BLaER1 treated with 17β-estradiol and CSF1 and Interleukin-3, amounts not matched to agents 10 nM and 100 nM (cell line): ENCODE measurements at regions not wholly inside any gene's neighbourhood (a gene's known extent, or its start where the extent isn't known, plus 50 kb on each side); places are given as distances from the start of the nearest gene placed in this dataset.

Experiments
- H3K27ac ChIP-seq, 11 experiments: shearing (Covaris generic); formaldehyde crosslinking; 2 replicates each; pipeline ENCODE4 v1.8.1; 2022
- H3K27me3 ChIP-seq, 11 experiments: shearing (Covaris generic); formaldehyde crosslinking; 2 replicates each; pipeline ENCODE4 v1.8.1; 2022
- H3K36me3 ChIP-seq, 11 experiments: shearing (Covaris generic); formaldehyde crosslinking; 2 replicates each; pipeline ENCODE4 v1.8.1; 2022
- H3K4me1 ChIP-seq, 10 experiments: shearing (Covaris generic); formaldehyde crosslinking; 2 replicates each; pipeline ENCODE4 v1.8.1; 2022
- H3K4me2 ChIP-seq, 11 experiments: shearing (Covaris generic); formaldehyde crosslinking; 2 replicates each; pipeline ENCODE4 v1.8.1; 2022
- H3K4me3 ChIP-seq, 10 experiments: shearing (Covaris generic); formaldehyde crosslinking; 2 replicates each; pipeline ENCODE4 v1.8.1; 2022
- H3K9ac ChIP-seq, 11 experiments: shearing (Covaris generic); formaldehyde crosslinking; 2 replicates each; pipeline ENCODE4 v1.8.1; 2022
- H3K9me3 ChIP-seq, 11 experiments: shearing (Covaris generic); formaldehyde crosslinking; replicated peaks in 1 of 11; 2 replicates each; pipeline ENCODE4 v1.8.1; 2022
- H4K20me1 ChIP-seq, 11 experiments: shearing (Covaris generic); formaldehyde crosslinking; 2 replicates each; pipeline ENCODE4 v1.8.1; 2022
- Cebpa-rat ChIP-seq, 11 experiments: shearing (Covaris generic); IDR thresholded peaks; 2 replicates each; pipeline ENCODE4 v1.8.1; 2022

GRCh38 chr15:93190238-93190637, 101.2 kb upstream of the RGMA start:
- Histone ChIP-seq H3K27me3 (no peaks in the 10 kb centered on the region), H3K4me1 (peaks cover 0 to 5% (median 0%) of the 10 kb centered on the region in 10 experiments; a peak in 2 of 20 replicates), H3K9ac (no peak overlapping the region), H3K4me3 (no peak overlapping the region), H3K36me3 (no peaks in the 10 kb centered on the region), H3K9me3 (no peaks in the 10 kb centered on the region), H3K27ac (no peak overlapping the region), H3K4me2 (no peak overlapping the region), H4K20me1 (no peaks in the 10 kb centered on the region)
- TF ChIP-seq Cebpa-rat (IDR thresholded peaks at IDR 0.05) = no peak

GRCh38 chr15:93189561-93189960, 100.5 kb upstream of the RGMA start:
- Histone ChIP-seq H3K9ac (no peak overlapping the region), H3K36me3 (no peaks in the 10 kb centered on the region), H3K27me3 (no peaks in the 10 kb centered on the region), H3K9me3 (no peaks in the 10 kb centered on the region), H3K27ac (no peak overlapping the region), H3K4me3 (no peak overlapping the region), H3K4me2 (no peak overlapping the region), H3K4me1 (no peaks in the 10 kb centered on the region), H4K20me1 (no peaks in the 10 kb centered on the region)
- no peak for TF ChIP-seq Cebpa-rat (IDR thresholded peaks at IDR 0.05)

- Histone ChIP-seq H3K27me3 (no peaks in the 10 kb centered on the region), H3K36me3 (no peaks in the 10 kb centered on the region), H3K27ac (no peak overlapping the region), H3K4me2 (no peak overlapping the region), H3K4me1 (no peaks in the 10 kb centered on the region), H3K4me3 (no peak overlapping the region), H3K9me3 (no peaks in the 10 kb centered on the region), H4K20me1 (no peaks in the 10 kb centered on the region), H3K9ac (no peak overlapping the region)
- no peak for TF ChIP-seq Cebpa-rat (IDR thresholded peaks at IDR 0.05)
Observed at GRCh38 chr15:93188236-93188635, 99.2 kb upstream of the RGMA start.

DNA sequence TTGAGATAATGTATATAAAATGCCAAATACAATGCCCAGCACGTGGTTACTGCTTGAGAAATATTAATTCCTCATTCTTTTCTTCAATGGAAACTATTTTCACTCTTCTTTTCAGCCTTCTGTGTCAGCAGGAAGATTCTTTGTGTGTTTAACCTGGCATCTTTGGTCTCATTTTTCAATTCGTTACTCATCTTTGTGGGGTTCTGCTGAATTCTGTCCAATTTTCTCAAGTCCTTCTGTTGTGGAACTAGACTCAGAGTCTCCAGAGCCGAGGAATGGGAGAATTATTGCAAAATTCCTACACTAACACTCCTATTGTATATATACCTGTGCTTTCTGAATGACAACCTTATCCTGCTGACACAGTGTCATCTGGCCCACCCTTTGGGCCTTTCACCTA, 96.8 kb upstream of the RGMA start:
- TF ChIP-seq Cebpa-rat (IDR thresholded peaks at IDR 0.05) = no peak
- H3K27ac ChIP-seq = no peak overlapping the region

GRCh38 chr15:93182703-93183205, 93.7 kb upstream of the RGMA start:
- Histone ChIP-seq H3K9me3 (peaks cover 0 to 1% (median 0%) of the 10 kb centered on the region in 11 experiments; a peak in 4 of 22 replicates), H3K4me1 (peaks cover 14 to 41% (median 28%) of the 10 kb centered on the region in 10 experiments), H3K27me3 (no peaks in the 10 kb centered on the region), H3K36me3 (no peaks in the 10 kb centered on the region), H3K4me2 (peak overlapping the region in 4 of 11 experiments; percentile 19 to 29 (median 26); a peak in 3 of 22 replicates), H3K4me3 (no peak overlapping the region), H3K27ac (no peak overlapping the region), H3K9ac (no peak overlapping the region; a peak in 1 of 22 replicates), H4K20me1 (no peaks in the 10 kb centered on the region)
- no peak for TF ChIP-seq Cebpa-rat (IDR thresholded peaks at IDR 0.05)

More for the DNA sequence above, 96.8 kb upstream of the RGMA start:
- Histone ChIP-seq H3K27me3 (no peaks in the 10 kb centered on the region), H3K4me1 (peaks cover 0 to 13% (median 2%) of the 10 kb centered on the region in 10 experiments; a peak in 8 of 20 replicates), H3K9me3 (no peaks in the 10 kb centered on the region), H3K9ac (no peak overlapping the region), H3K4me2 (no peak overlapping the region), H4K20me1 (no peaks in the 10 kb centered on the region), H3K4me3 (no peak overlapping the region), H3K36me3 (no peaks in the 10 kb centered on the region)

DNA sequence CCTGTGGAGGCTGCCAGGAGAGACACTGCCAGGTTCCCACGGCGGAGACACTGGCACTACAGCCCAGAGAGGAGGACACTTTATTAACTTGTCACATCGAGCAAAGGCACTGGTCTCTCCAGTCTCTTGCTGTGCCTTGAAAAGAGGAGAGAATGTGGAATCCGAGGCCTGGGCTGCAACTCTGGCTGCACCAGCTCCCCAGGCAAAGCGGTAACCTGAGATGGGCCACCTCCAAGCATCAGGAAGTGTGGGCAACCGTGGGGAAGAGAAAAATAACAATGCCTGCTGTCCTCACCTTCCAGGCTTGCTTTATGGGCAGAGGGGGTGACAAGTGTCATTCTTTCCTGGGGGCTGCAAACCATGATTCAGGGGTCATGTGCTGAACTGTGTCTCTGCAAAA, 91.6 kb upstream of the RGMA start:
- no peak overlapping the region for H3K27ac ChIP-seq
- no peaks in the 10 kb centered on the region for H3K27me3 ChIP-seq
- H4K20me1 ChIP-seq = no peaks in the 10 kb centered on the region
- TF ChIP-seq Cebpa-rat (IDR thresholded peaks at IDR 0.05) = no peak
- peaks cover 0 to 22% (median 20%) of the 10 kb centered on the region in 11 experiments; a peak in 16 of 22 replicates for H3K9me3 ChIP-seq
- no peak overlapping the region for H3K9ac ChIP-seq
- H3K4me2 ChIP-seq = no peak overlapping the region
- no peaks in the 10 kb centered on the region for H3K36me3 ChIP-seq
- H3K4me3 ChIP-seq = no peak overlapping the region
- peaks cover 14 to 44% (median 28%) of the 10 kb centered on the region in 10 experiments for H3K4me1 ChIP-seq

DNA sequence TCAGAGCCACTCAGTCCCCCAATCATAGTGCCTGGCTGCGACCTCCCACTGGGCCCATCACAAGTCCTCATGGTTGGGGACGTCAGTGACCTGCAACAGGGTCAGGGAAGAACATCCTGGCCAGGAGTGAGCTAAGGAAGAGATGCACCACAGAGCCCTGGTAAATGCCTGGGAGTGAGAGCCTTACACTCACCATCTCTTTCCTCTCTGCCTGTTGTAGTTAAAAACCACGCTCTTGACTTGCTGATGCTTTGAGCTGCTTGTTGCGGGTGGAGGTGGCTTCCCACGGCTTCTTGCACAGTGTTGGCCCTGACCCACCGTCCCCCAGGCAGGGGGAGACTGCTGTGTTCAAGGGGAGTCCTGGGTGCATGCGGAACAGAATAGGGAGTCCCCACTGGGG, 91.1 kb upstream of the RGMA start:
- H3K36me3 ChIP-seq = no peaks in the 10 kb centered on the region
- peak overlapping the region in 8 of 11 experiments; percentile 49 to 79 (median 76); a peak in 8 of 22 replicates for H3K4me2 ChIP-seq
- peaks cover 0 to 24% (median 21%) of the 10 kb centered on the region in 11 experiments; a peak in 16 of 22 replicates for H3K9me3 ChIP-seq
- H3K4me1 ChIP-seq = peaks cover 14 to 44% (median 28%) of the 10 kb centered on the region in 10 experiments
- H3K27me3 ChIP-seq = no peaks in the 10 kb centered on the region
- no peak overlapping the region for H3K4me3 ChIP-seq
- TF ChIP-seq Cebpa-rat (IDR thresholded peaks at IDR 0.05) = no peak
- no peaks in the 10 kb centered on the region for H4K20me1 ChIP-seq
- H3K27ac ChIP-seq = peak overlapping the region in 3 of 11 experiments; percentile 19 to 53 (median 20); a peak in 1 of 22 replicates
- H3K9ac ChIP-seq = no peak overlapping the region; a peak in 1 of 22 replicates

GRCh38 chr15:93179700-93180102, 90.7 kb upstream of the RGMA start:
- Histone ChIP-seq H3K27me3 (no peaks in the 10 kb centered on the region), H3K4me3 (no peak overlapping the region), H3K4me2 (peak overlapping the region in 10 of 11 experiments; percentile 49 to 79 (median 75); a peak in 15 of 22 replicates), H3K4me1 (peaks cover 14 to 44% (median 28%) of the 10 kb centered on the region in 10 experiments), H3K36me3 (no peaks in the 10 kb centered on the region), H3K27ac (peak overlapping the region in 4 of 11 experiments; percentile 19 to 53 (median 28); a peak in 4 of 22 replicates), H4K20me1 (no peaks in the 10 kb centered on the region), H3K9ac (peak overlapping the region in 1 of 11 experiments; percentile 41; a peak in 1 of 22 replicates), H3K9me3 (peaks cover 0 to 24% (median 21%) of the 10 kb centered on the region in 11 experiments; a peak in 16 of 22 replicates)
- no peak for TF ChIP-seq Cebpa-rat (IDR thresholded peaks at IDR 0.05)

- Histone ChIP-seq H4K20me1 (no peaks in the 10 kb centered on the region), H3K27ac (peak overlapping the region in 6 of 11 experiments; percentile 20 to 57 (median 50); a peak in 9 of 22 replicates), H3K36me3 (no peaks in the 10 kb centered on the region), H3K27me3 (no peaks in the 10 kb centered on the region), H3K4me1 (peaks cover 14 to 44% (median 28%) of the 10 kb centered on the region in 10 experiments), H3K9ac (no peak overlapping the region), H3K9me3 (peaks cover 0 to 29% (median 23%) of the 10 kb centered on the region in 11 experiments; a peak in 17 of 22 replicates), H3K4me2 (peak overlapping the region; percentile 49 to 79 (median 75)), H3K4me3 (no peak overlapping the region)
- TF ChIP-seq Cebpa-rat (IDR thresholded peaks at IDR 0.05) = no peak
Observed at GRCh38 chr15:93179072-93179471, 90.1 kb upstream of the RGMA start.
